SK-N-SH treated with all-trans-retinoic acid at 6 μM for 48 hours (cell line): ENCODE measurements at regions not wholly inside any gene's neighbourhood (a gene's known extent, or its start where the extent isn't known, plus 50 kb on each side); places are given as distances from the start of the nearest gene placed in this dataset.

Experiments
- ATAC-seq: fragments of 200-7000 bp; cut with Tn5 transposase; 3 replicates; pipeline ENCODE4 v1.9.1; 2020; ENCODE audit warnings: mild to moderate bottlenecking, moderate library complexity
- ARNTL ChIP-seq: fragments of 450-650 bp; formaldehyde crosslinking; IDR thresholded peaks from 2 replicates; pipeline ENCODE4 v1.5.0; 2020; ENCODE audit warnings: low read depth, mild to moderate bottlenecking, moderate library complexity, borderline replicate concordance
- BACH2 ChIP-seq: fragments of 250-450 bp; sonication (Bioruptor Pico); IDR thresholded peaks from 2 replicates; pipeline ENCODE4 v1.9.0; 2021; ENCODE audit warnings: mild to moderate bottlenecking, borderline replicate concordance
- CREB5 ChIP-seq: fragments of 250-450 bp; sonication (Bioruptor Pico); IDR thresholded peaks from 2 replicates; pipeline ENCODE4 v1.5.1; 2020; ENCODE audit warnings: low read depth, mild to moderate bottlenecking, moderate library complexity
- CSDC2 ChIP-seq: fragments of 250-450 bp; sonication (Bioruptor Pico); IDR thresholded peaks from 2 replicates; pipeline ENCODE4 v1.5.0; 2020; ENCODE audit warnings: mild to moderate bottlenecking, moderate library complexity
- CSRNP3 ChIP-seq: fragments of 250-450 bp; sonication (Bioruptor Pico); IDR thresholded peaks from 2 replicates; pipeline ENCODE4 v1.5.1; 2021; ENCODE audit warnings: mild to moderate bottlenecking, moderate library complexity
- ESRRG ChIP-seq: fragments of 250-450 bp; sonication (Bioruptor Pico); IDR thresholded peaks from 2 replicates; pipeline ENCODE4 v1.6.1; 2021; ENCODE audit warnings: mild to moderate bottlenecking
- GLIS3 ChIP-seq: fragments of 250-450 bp; sonication (Bioruptor Pico); IDR thresholded peaks from 2 replicates; pipeline ENCODE4 v1.5.0; 2020; ENCODE audit warnings: mild to moderate bottlenecking, moderate library complexity
- ISL1 ChIP-seq: fragments of 250-450 bp; sonication (Bioruptor Pico); IDR thresholded peaks from 2 replicates; pipeline ENCODE4 v2.1.2; 2022; ENCODE audit warnings: mild to moderate bottlenecking, moderate library complexity
- OSR1 ChIP-seq: fragments of 250-450 bp; sonication (Bioruptor Pico); IDR thresholded peaks from 2 replicates; pipeline ENCODE4 v1.8.0; 2022; ENCODE audit warnings: moderate library complexity, mild to moderate bottlenecking, inconsistent platforms
- PATZ1 ChIP-seq: fragments of 250-450 bp; sonication (Bioruptor Pico); IDR thresholded peaks from 2 replicates; pipeline ENCODE4 v1.8.0; 2020; ENCODE audit warnings: mild to moderate bottlenecking, moderate library complexity, borderline replicate concordance
- PPARA ChIP-seq: fragments of 250-450 bp; sonication (Bioruptor Pico); IDR thresholded peaks from 2 replicates; pipeline ENCODE4 v1.5.0; 2020; ENCODE audit warnings: mild to moderate bottlenecking, borderline replicate concordance
- RARB ChIP-seq: fragments of 250-450 bp; sonication (Bioruptor Pico); IDR thresholded peaks from 2 replicates; pipeline ENCODE4 v1.8.0; 2021; ENCODE audit warnings: mild to moderate bottlenecking, moderate library complexity
- SNAI2 ChIP-seq: fragments of 250-450 bp; sonication (Bioruptor Pico); IDR thresholded peaks from 2 replicates; pipeline ENCODE4 v1.5.0; 2020; ENCODE audit warnings: mild to moderate bottlenecking, moderate library complexity
- TCF4 ChIP-seq: fragments of 250-450 bp; sonication (Bioruptor Pico); IDR thresholded peaks from 2 replicates; pipeline ENCODE4 v1.8.0; 2021; ENCODE audit warnings: mild to moderate bottlenecking, moderate library complexity, borderline replicate concordance
- TOX ChIP-seq: fragments of 250-450 bp; sonication (Bioruptor Pico); IDR thresholded peaks from 2 replicates; pipeline ENCODE4 v1.8.0; 2021; ENCODE audit warnings: mild to moderate bottlenecking, moderate library complexity, borderline replicate concordance
- ZC3H10 ChIP-seq: fragments of 250-450 bp; sonication (Bioruptor Pico); IDR thresholded peaks from 2 replicates; pipeline ENCODE4 v1.5.1; 2021; ENCODE audit warnings: mild to moderate bottlenecking, moderate library complexity
- ZFP3 ChIP-seq: fragments of 250-450 bp; sonication (Bioruptor Pico); IDR thresholded peaks from 2 replicates; pipeline ENCODE4 v1.5.0; 2020; ENCODE audit warnings: mild to moderate bottlenecking, moderate library complexity
- ZFP30 ChIP-seq: fragments of 450-650 bp; formaldehyde crosslinking; IDR thresholded peaks from 2 replicates; pipeline ENCODE4 v1.5.0; 2022; ENCODE audit warnings: mild to moderate bottlenecking, moderate library complexity
- ZNF565 ChIP-seq: fragments of 450-650 bp; formaldehyde crosslinking; conservative IDR thresholded peaks from 2 replicates; pipeline ENCODE4 v1.5.0; 2020; ENCODE audit warnings: low read depth, mild to moderate bottlenecking, moderate library complexity
- ZNF70 ChIP-seq: fragments of 450-650 bp; formaldehyde crosslinking; IDR thresholded peaks from 2 replicates; pipeline ENCODE4 v1.5.0; 2020; ENCODE audit warnings: mild to moderate bottlenecking, moderate library complexity
- ZNF8 ChIP-seq: fragments of 450-650 bp; formaldehyde crosslinking; IDR thresholded peaks from 2 replicates; pipeline ENCODE4 v1.5.0; 2020; ENCODE audit warnings: mild to moderate bottlenecking, moderate library complexity

DNA sequence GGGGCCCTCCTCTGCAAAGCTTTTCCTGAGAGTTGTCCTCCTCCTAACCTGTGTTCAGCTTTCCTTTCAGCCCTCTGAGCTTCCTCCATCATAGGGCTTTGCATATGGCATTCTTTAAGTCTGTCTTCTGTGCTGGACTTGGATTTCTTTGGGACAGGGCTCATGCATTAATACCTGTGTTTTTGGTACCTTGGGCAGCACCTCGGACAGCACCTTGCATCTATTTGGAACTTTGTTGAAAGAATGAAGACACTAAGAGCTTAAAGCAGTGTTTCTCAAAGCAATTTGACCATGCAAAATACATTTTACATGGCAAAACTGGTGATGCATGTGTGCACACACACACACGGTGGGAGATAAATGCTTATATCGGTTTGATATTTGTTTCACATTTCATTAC, 115.0 kb upstream of the SRRM4 start:
- no peak for ATAC-seq
- TF ChIP-seq OSR1 (CRISPR knock-in tag), result no peak
- TF ChIP-seq GLIS3 (CRISPR knock-in tag), result no peak
- no peak for TF ChIP-seq RARB (CRISPR knock-in tag)
- TF ChIP-seq ZFP30, result no peak
- no peak for TF ChIP-seq SNAI2 (CRISPR knock-in tag)
- TF ChIP-seq ZNF565 (CRISPR knock-in tag), result no peak
- no peak for TF ChIP-seq ESRRG
- no peak for TF ChIP-seq TOX (CRISPR knock-in tag)
- no peak for TF ChIP-seq ZNF8 (CRISPR knock-in tag)
- TF ChIP-seq ISL1 (CRISPR knock-in tag), result no peak
- no peak for TF ChIP-seq PPARA
- TF ChIP-seq BACH2 (CRISPR knock-in tag), result no peak
- no peak for TF ChIP-seq ZFP3 (CRISPR knock-in tag)
- no peak for TF ChIP-seq TCF4 (CRISPR knock-in tag)

DNA sequence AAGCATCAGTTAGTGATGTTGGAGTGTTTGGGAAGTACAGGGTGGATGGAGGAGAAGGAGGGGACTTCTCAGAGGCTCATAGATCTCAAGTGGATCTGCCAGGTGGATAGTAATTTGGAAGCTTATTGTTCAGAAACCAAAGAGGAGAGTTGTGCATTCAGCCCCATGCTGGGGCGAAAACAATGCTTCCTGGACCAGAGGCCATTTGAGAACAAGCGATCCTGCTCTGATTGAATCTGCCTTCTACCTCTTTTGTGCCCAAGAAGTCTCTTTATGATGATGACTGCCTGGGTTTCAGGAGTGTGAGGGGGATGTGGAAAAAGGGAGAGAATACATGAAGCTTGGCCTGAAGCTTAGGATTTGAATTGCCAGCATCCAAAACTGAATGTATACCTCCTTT, 110.8 kb upstream of the SRRM4 start:
- ATAC-seq, result no peak

GRCh38 chr12:118874698-118875548, 106.4 kb upstream of the SRRM4 start:
- no peak for TF ChIP-seq ARNTL
- no peak for TF ChIP-seq CREB5 (CRISPR knock-in tag)
- no peak for TF ChIP-seq CSDC2 (CRISPR knock-in tag)
- TF ChIP-seq ZFP30, result no peak
- no peak for TF ChIP-seq ZNF565 (CRISPR knock-in tag)
- no peak for TF ChIP-seq ESRRG
- no peak for ATAC-seq

More for the DNA sequence above, 110.8 kb upstream of the SRRM4 start:
- no peak for TF ChIP-seq ZNF8 (CRISPR knock-in tag)
- TF ChIP-seq PATZ1 (CRISPR knock-in tag), result no peak
- TF ChIP-seq ZNF565 (CRISPR knock-in tag), result no peak
- TF ChIP-seq, all 23 proteins: peak for 0

DNA sequence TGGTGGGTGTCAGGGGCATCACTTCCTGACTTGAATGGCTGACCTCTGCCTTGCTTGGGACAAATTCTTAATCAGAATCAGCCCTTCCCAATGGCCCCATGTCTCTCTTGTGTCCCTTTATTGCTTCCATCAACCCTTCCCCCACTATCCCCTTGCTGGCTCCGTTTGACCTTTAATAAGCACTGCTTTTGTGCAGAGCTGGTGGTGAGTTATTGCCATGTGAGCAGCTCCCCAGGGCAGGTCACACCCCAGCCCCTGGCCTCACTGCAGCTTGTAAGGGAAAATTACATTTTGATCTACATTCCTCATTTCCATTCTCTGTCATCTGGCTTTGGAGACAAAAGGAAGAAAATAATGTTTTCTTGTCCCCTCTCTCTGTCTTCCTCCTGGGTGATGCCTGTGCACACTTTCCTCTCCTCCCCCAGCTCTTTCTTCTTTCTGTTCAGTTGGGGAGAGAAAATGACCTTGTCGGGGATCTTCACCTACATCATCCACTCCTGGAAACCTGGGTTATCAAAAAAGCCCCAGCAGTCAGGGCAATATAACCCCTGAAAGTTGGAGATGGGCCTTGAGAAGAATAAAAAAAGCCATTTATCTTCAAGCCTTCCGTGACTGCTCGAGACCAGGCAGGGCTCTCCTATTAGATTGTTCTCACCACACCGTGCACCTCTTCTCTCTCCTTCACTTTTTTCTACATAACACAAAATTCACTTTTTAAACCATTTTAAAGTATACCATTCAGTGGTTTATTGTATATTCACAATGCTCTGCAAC, 100.4 kb upstream of the SRRM4 start:
- TF ChIP-seq ZFP3 (CRISPR knock-in tag), result no peak
- TF ChIP-seq PATZ1 (CRISPR knock-in tag), result no peak
- no peak for TF ChIP-seq ZNF70
- TF ChIP-seq TCF4 (CRISPR knock-in tag), result no peak
- ATAC-seq, result no peak

- TF ChIP-seq ZNF565 (CRISPR knock-in tag) (no peak), ZC3H10 (CRISPR knock-in tag) (no peak), PATZ1 (CRISPR knock-in tag) (no peak), TOX (CRISPR knock-in tag) (no peak), ESRRG (no peak), TCF4 (CRISPR knock-in tag) (no peak), PPARA (no peak), CREB5 (CRISPR knock-in tag) (no peak), SNAI2 (CRISPR knock-in tag) (no peak), ISL1 (CRISPR knock-in tag) (no peak), CSDC2 (CRISPR knock-in tag) (no peak), ARNTL (no peak), BACH2 (CRISPR knock-in tag) (no peak), ZNF8 (CRISPR knock-in tag) (no peak), RARB (CRISPR knock-in tag) (no peak), CSRNP3 (CRISPR knock-in tag) (no peak)
- TF ChIP-seq, all 23 proteins: peak for 0
- no peak for ATAC-seq
Observed at GRCh38 chr12:118884226-118884625, 97.1 kb upstream of the SRRM4 start.
